A549 (cell line): ENCODE measurements at regions not wholly inside any gene's neighbourhood (a gene's known extent, or its start where the extent isn't known, plus 50 kb on each side); places are given as distances from the start of the nearest gene placed in this dataset.
A peak's percentile ranks its signal among the peaks of the same experiment; 100 is the strongest.

ENCODE experiments used
- ATAC-seq, 2 experiments: fragments of 200-7000 bp in 1 of 2; fragments of >200 bp in 1 of 2; cut with Nextera tagmentation in 1 of 2; cut with Tn5 transposase in 1 of 2; 3 replicates each; pipeline versions ENCODE4 v1.8.0 to v1.9.1; 2018 to 2020; ENCODE audit warnings: mild to moderate bottlenecking in 1 of 2, moderate library complexity in 1 of 2
- CTCF ChIA-PET: fragments of 300-600 bp; sonication (Branson Sonifier 250); formaldehyde crosslinking; extraction: SDS; loops from one replicate; lab custom pipeline; 2021; ENCODE audit warnings: antibody characterized with exemption, inconsistent platforms; lab: Yijun Ruan, JAX
- POLR2A ChIA-PET: fragments of 350-600 bp; formaldehyde crosslinking; extraction: SDS; loops from one replicate; lab custom pipeline; 2021; ENCODE audit warnings: antibody characterized with exemption, inconsistent platforms; lab: Yijun Ruan, JAX
- DNase-seq, 2 experiments: peaks; one replicate each; pipeline versions ENCODE4 v3.0.0 to v3.0.0-alpha.2; 2011 to 2016; ENCODE audit warnings: low read depth in 1 of 2, low spot score in 1 of 2
- FAIRE-seq: peaks from 2 replicates; lab custom pipeline; 2011; peaks lifted over from hg19 to GRCh38; lab: Jason Lieb, UNC
- H3K27ac ChIP-seq, 2 experiments: fragments of >200 bp; sonication (Bioruptor Twin); formaldehyde crosslinking; 3 replicates each; pipeline ENCODE4 v1.5.1; 2016 to 2017
- H3K4me1 ChIP-seq: fragments of >200 bp; sonication (Bioruptor Twin); formaldehyde crosslinking; 3 replicates; pipeline ENCODE4 v1.6.1; 2016
- H3K4me2 ChIP-seq: fragments of >200 bp; sonication (Bioruptor Twin); formaldehyde crosslinking; 3 replicates; pipeline ENCODE4 v1.6.1; 2016
- H3K4me3 ChIP-seq: fragments of >200 bp; sonication (Bioruptor Twin); formaldehyde crosslinking; 3 replicates; pipeline ENCODE4 v1.5.1; 2016
- H3K9me3 ChIP-seq: fragments of >200 bp; sonication (Bioruptor Twin); formaldehyde crosslinking; 3 replicates; pipeline ENCODE4 v1.6.1; 2016
- BCL3 ChIP-seq: fragments of >200 bp; sonication (Bioruptor Twin); formaldehyde crosslinking; IDR thresholded peaks from 3 replicates; pipeline ENCODE4 v1.6.1; 2016
- BHLHE40 ChIP-seq: IDR thresholded peaks from 2 replicates; pipeline ENCODE4 v1.6.1; 2012; ENCODE audit warnings: low read depth, low read length, inconsistent platforms
- CBX8 ChIP-seq: fragments of 200-600 bp; sonication (generic); IDR thresholded peaks from 2 replicates; pipeline ENCODE4 v1.6.1; 2016
- CHD2 ChIP-seq: fragments of 150-350 bp; IDR thresholded peaks from 2 replicates; pipeline ENCODE4 v1.6.1; 2014; ENCODE audit warnings: low read length; ENCODE audit not compliant: partially characterized antibody
- CHD4 ChIP-seq: fragments of 200-600 bp; sonication (generic); IDR thresholded peaks from 2 replicates; pipeline ENCODE4 v1.6.1; 2016; ENCODE audit warnings: antibody characterized with exemption, mild to moderate bottlenecking, borderline replicate concordance
- EHF ChIP-seq: fragments of 250-450 bp; sonication (Bioruptor Pico); IDR thresholded peaks from 2 replicates; pipeline ENCODE4 v1.5.0; 2020; ENCODE audit warnings: mild to moderate bottlenecking
- ESRRA ChIP-seq: fragments of 150-350 bp; IDR thresholded peaks from 2 replicates; pipeline ENCODE4 v1.6.1; 2014; ENCODE audit warnings: mild to moderate bottlenecking, low read length, borderline replicate concordance
- FOSL2 ChIP-seq, 2 experiments: fragments of 450-650 bp in 1 of 2; fragments of >200 bp in 1 of 2; sonication (Bioruptor Twin) in 1 of 2; formaldehyde crosslinking; IDR thresholded peaks; 2 replicates each; pipeline versions ENCODE4 v1.5.0 to v1.6.1; 2016 to 2020; ENCODE audit warnings: mild to moderate bottlenecking in 1 of 2, moderate library complexity in 1 of 2
- HES2 ChIP-seq: fragments of >200 bp; sonication (Bioruptor Twin); formaldehyde crosslinking; IDR thresholded peaks from 2 replicates; pipeline ENCODE4 v1.6.1; 2016
- HEYL ChIP-seq: fragments of 250-450 bp; sonication (Bioruptor Pico); IDR thresholded peaks from 2 replicates; pipeline ENCODE4 v1.8.0; 2021; ENCODE audit warnings: mild to moderate bottlenecking, moderate library complexity
- HOXB5 ChIP-seq: fragments of 250-450 bp; sonication (Bioruptor Pico); IDR thresholded peaks from 2 replicates; pipeline ENCODE4 v1.5.0; 2020; ENCODE audit warnings: mild to moderate bottlenecking, moderate library complexity
- JUN ChIP-seq, 2 experiments: fragments of >200 bp; sonication (Bioruptor Twin); formaldehyde crosslinking; IDR thresholded peaks; 2 replicates in 1 of 2; 3 replicates in 1 of 2; pipeline ENCODE4 v1.6.1; 2016 to 2017
- KDM5A ChIP-seq: fragments of 200-600 bp; sonication (generic); IDR thresholded peaks from 2 replicates; pipeline ENCODE4 v1.6.1; 2016; ENCODE audit warnings: antibody characterized with exemption, mild to moderate bottlenecking
- MAFK ChIP-seq: fragments of 450-650 bp; IDR thresholded peaks from 2 replicates; pipeline ENCODE4 v1.6.1; 2014; ENCODE audit not compliant: partially characterized antibody
- MYC ChIP-seq: IDR thresholded peaks from 2 replicates; pipeline ENCODE4 v1.6.1; 2012; ENCODE audit warnings: mild to moderate bottlenecking, inconsistent platforms, low read length, improper control_type of control experiment, borderline replicate concordance
- RCOR1 ChIP-seq: fragments of 150-350 bp; IDR thresholded peaks from 2 replicates; pipeline ENCODE4 v1.6.1; 2014; ENCODE audit warnings: antibody characterized with exemption, low read length, low read depth
- RFX5 ChIP-seq: fragments of 450-650 bp; IDR thresholded peaks from 2 replicates; pipeline ENCODE4 v1.7.1; 2014; ENCODE audit warnings: antibody characterized with exemption, mild to moderate bottlenecking, moderate library complexity
- SREBF2 ChIP-seq: fragments of 450-650 bp; IDR thresholded peaks from 2 replicates; pipeline ENCODE4 v1.6.1; 2014; ENCODE audit warnings: mild to moderate bottlenecking, moderate library complexity
- TP53 ChIP-seq: fragments of 250-450 bp; sonication (Bioruptor Pico); IDR thresholded peaks from 2 replicates; pipeline ENCODE4 v1.5.0; 2021; ENCODE audit warnings: mild to moderate bottlenecking, moderate library complexity
- WGBS: methylation state at CpG from one replicate; pipeline ENCODE4 v1.1.6; 2017; ENCODE audit errors: missing lambda C conversion rate; 5-methylcytosine and 5-hydroxymethylcytosine counted together

GRCh38 chr6:166085500-166085899 lies 82.2 kb downstream of the TBXT start:
- POLR2A ChIA-PET: no interaction called here
- no peak for FAIRE-seq
- ATAC-seq: no peak

GRCh38 chr6:166084951-166085350 lies 82.7 kb downstream of the TBXT start:
- no peak for DNase-seq
- Histone ChIP-seq H3K4me3 (no peak overlapping the region), H3K4me1 (0 out of 3 replicates have a peak, but pooled peaks cover 2% of the 10 kb centered on the region), H3K4me2 (no peak overlapping the region), H3K9me3 (no peaks in the 10 kb centered on the region), H3K27ac (no peak overlapping the region)
- TF ChIP-seq FOSL2 (IDR thresholded peaks at IDR 0.05): no peak
- no peak for TF ChIP-seq FOSL2 (CRISPR knock-in tag; IDR thresholded peaks at IDR 0.05)
- no peak for TF ChIP-seq JUN (IDR thresholded peaks at IDR 0.05)
- no peak for TF ChIP-seq BHLHE40
- no peak for TF ChIP-seq ESRRA
- TF ChIP-seq CBX8: no peak
- no peak for TF ChIP-seq RFX5
- TF ChIP-seq BCL3: no peak
- ATAC-seq: no peak
- POLR2A ChIA-PET: no interaction called here
- CTCF ChIA-PET: no interaction called here
- 58% methylated on average over 2 of the region's 2 CpGs for WGBS
- FAIRE-seq: no peak

More at GRCh38 chr6:166085500-166085899, 82.2 kb downstream of the TBXT start:
- H3K9me3 ChIP-seq: no peaks in the 10 kb centered on the region
- whole genome bisulfite sequencing: 56% methylated on average over 2 of the region's 2 CpGs
- 0 out of 3 replicates have a peak, but pooled peaks cover 2% of the 10 kb centered on the region for H3K4me1 ChIP-seq
- peak; percentile 90 for TF ChIP-seq MAFK
- no peak for TF ChIP-seq HEYL
- TF ChIP-seq CBX8: no peak
- no peak for TF ChIP-seq CHD4
- TF ChIP-seq, all 56 proteins: peak for 1
- Histone ChIP-seq H3K4me3 (no peak overlapping the region), H3K4me2 (no peak overlapping the region), H3K27ac (peak overlapping the region in 1 of 2 experiments; percentile 69; a peak in 3 of 6 replicates)
- CTCF ChIA-PET: interaction anchor here (1.6 to 1.8 kb wide), 2 partner anchors 11 to 20 kb away, joined by 5 to 6 read pairs; no protein-coding TSS in a partner anchor
- no peak for DNase-seq

- ATAC-seq (no peak), DNase-seq (no peak), FAIRE-seq (no peak)
- Histone ChIP-seq H3K27ac (no peak overlapping the region), H3K4me2 (no peak overlapping the region), H3K4me1 (no peaks in the 10 kb centered on the region), H3K9me3 (no peaks in the 10 kb centered on the region), H3K4me3 (no peak overlapping the region)
- ChIA-PET POLR2A (no interaction called here), CTCF (no interaction called here)
- 83% methylated on average over 6 of the region's 6 CpGs for WGBS
- no peak for TF ChIP-seq RFX5
- TF ChIP-seq, all 56 proteins: peak for 0
Observed at GRCh38 chr6:166079841-166080240, 87.8 kb downstream of the TBXT start.

GRCh38 chr6:166078294-166078693 lies 89.4 kb downstream of the TBXT start:
- POLR2A ChIA-PET: no interaction called here
- ATAC-seq: peak in 1 of 2 experiments; percentile 28; a peak in 2 of 6 replicates
- no peak for DNase-seq
- no peaks in the 10 kb centered on the region for H3K9me3 ChIP-seq
- no peaks in the 10 kb centered on the region for H3K4me1 ChIP-seq
- 64% methylated on average over 3 of the region's 3 CpGs for WGBS
- H3K4me2 ChIP-seq: no peak overlapping the region
- CTCF ChIA-PET: interaction anchor here (0.6 to 1.3 kb wide), 2 partner anchors 160 to 193 kb away, joined by 3 read pairs; no protein-coding TSS in a partner anchor
- TF ChIP-seq CHD2: no peak
- no peak for TF ChIP-seq HOXB5 (CRISPR knock-in tag)
- TF ChIP-seq KDM5A: no peak
- TF ChIP-seq TP53 (CRISPR knock-in tag): no peak
- TF ChIP-seq RCOR1: no peak
- no peak for TF ChIP-seq EHF (CRISPR knock-in tag)
- no peak for TF ChIP-seq BCL3
- TF ChIP-seq CBX8: no peak
- no peak for TF ChIP-seq JUN (IDR thresholded peaks at IDR 0.05)
- TF ChIP-seq MAFK: no peak
- TF ChIP-seq SREBF2: no peak
- TF ChIP-seq FOSL2 (IDR thresholded peaks at IDR 0.05): no peak
- no peak for TF ChIP-seq FOSL2 (CRISPR knock-in tag; IDR thresholded peaks at IDR 0.05)
- TF ChIP-seq MYC: no peak
- TF ChIP-seq HES2: no peak
- FAIRE-seq: no peak
- no peak overlapping the region for H3K4me3 ChIP-seq
- no peak overlapping the region for H3K27ac ChIP-seq
